ENCODE measurements at regions not wholly inside any gene's neighbourhood (a gene's known extent, or its start where the extent isn't known, plus 50 kb on each side); places are given as distances from the start of the nearest gene placed in this dataset.

- DNase-seq (ENCODE audit: low spot score) (no peak), ATAC-seq (no peak)
- intact Hi-C loops (cut with DNase I) = no loop called here
Observed at GRCh38 chr5:159836691-159837090, 79.6 kb upstream of the ADRA1B start.

GRCh38 chr5:159837860-159838259, 78.4 kb upstream of the ADRA1B start:
- intact Hi-C loops (cut with DNase I) = no loop called here
- ATAC-seq (no peak), DNase-seq (ENCODE audit: low spot score) (no peak)

- DNase-seq (ENCODE audit: low spot score) (no peak), ATAC-seq (no peak)
- intact Hi-C loops (cut with DNase I) = no loop called here
Observed at GRCh38 chr5:159838551-159839222, 77.6 kb upstream of the ADRA1B start.

- DNase-seq (ENCODE audit: low spot score) (no peak), ATAC-seq (no peak)
- intact Hi-C loops (cut with DNase I) = no loop called here
Observed at GRCh38 chr5:159844267-159845121, 71.8 kb upstream of the ADRA1B start.

- ATAC-seq (peak; percentile 60), DNase-seq (ENCODE audit: low spot score) (no peak)
- intact Hi-C loops (cut with DNase I) = no loop called here
Observed at GRCh38 chr5:159849437-159850083, 66.7 kb upstream of the ADRA1B start.

GRCh38 chr5:159850160-159850559, 66.1 kb upstream of the ADRA1B start:
- DNase-seq (ENCODE audit: low spot score) = no peak
- peak; percentile 61 for ATAC-seq
- intact Hi-C loops (cut with DNase I) = no loop called here

- intact Hi-C loops (cut with DNase I) = no loop called here
- no peak for DNase-seq (ENCODE audit: low spot score)
- ATAC-seq = no peak
Observed at GRCh38 chr5:159851053-159851452, 65.2 kb upstream of the ADRA1B start.

- DNase-seq (ENCODE audit: low spot score) = no peak
- no peak for ATAC-seq
- intact Hi-C loops (cut with DNase I) = no loop called here
Observed at GRCh38 chr5:159854916-159855315, 61.4 kb upstream of the ADRA1B start.

GRCh38 chr5:159855476-159856191, 60.6 kb upstream of the ADRA1B start:
- ATAC-seq = no peak
- DNase-seq (ENCODE audit: low spot score) = no peak
- intact Hi-C loops (cut with DNase I) = no loop called here

GRCh38 chr5:159858871-159859270, 57.4 kb upstream of the ADRA1B start:
- ATAC-seq = no peak
- no peak for DNase-seq (ENCODE audit: low spot score)
- intact Hi-C loops (cut with DNase I) = no loop called here

GRCh38 chr5:159861086-159861485, 55.2 kb upstream of the ADRA1B start:
- ATAC-seq (no peak), DNase-seq (ENCODE audit: low spot score) (no peak)
- intact Hi-C loops (cut with DNase I) = no loop called here

GRCh38 chr5:159864885-159865691, 51.2 kb upstream of the ADRA1B start:
- ATAC-seq = peak; percentile 66
- intact Hi-C loops (cut with DNase I) = no loop called here

GRCh38 chr5:159866093-159866492, 50.2 kb upstream of the ADRA1B start:
- no peak for DNase-seq (ENCODE audit: low spot score)
- ATAC-seq = no peak
- intact Hi-C loops (cut with DNase I) = no loop called here

More at GRCh38 chr5:159864885-159865691, 51.2 kb upstream of the ADRA1B start:
- no peak for DNase-seq (ENCODE audit: low spot score)
